ENCODE measurements at regions not wholly inside any gene's neighbourhood (a gene's known extent, or its start where the extent isn't known, plus 50 kb on each side); places are given as distances from the start of the nearest gene placed in this dataset.
"Not testable (repeated sequence)": the region's sequence is repeated elsewhere in the genome, so short reads cannot be mapped to it uniquely, and the experiment has no call there.

GRCh38 chr3:67941433-67942030 is 287.1 kb upstream of the SUCLG2 start:
- Histone ChIP-seq H3K27ac (ENCODE audit: low read depth, low read length, severe bottlenecking) (no peak overlapping the region), H3K9me3 (ENCODE audit: control insufficient read depth, low read length) (no peaks in the 10 kb centered on the region), H3K4me3 (ENCODE audit: extremely low read depth, insufficient read depth, low read length, poor library complexity, severe bottlenecking) (no peak overlapping the region), H3K36me3 (ENCODE audit: control insufficient read depth, insufficient read depth, low read length) (no peaks in the 10 kb centered on the region), H3K4me1 (ENCODE audit: control insufficient read depth, insufficient read depth, low read length, poor library complexity, severe bottlenecking) (no peaks in the 10 kb centered on the region)
- WGBS, 2 experiments (ENCODE audit: insufficient coverage in 2 of 2): 96% methylated on average over 2 of the region's 3 CpGs; no CpG with 5 or more reads in 1 of the 2 experiments

DNA sequence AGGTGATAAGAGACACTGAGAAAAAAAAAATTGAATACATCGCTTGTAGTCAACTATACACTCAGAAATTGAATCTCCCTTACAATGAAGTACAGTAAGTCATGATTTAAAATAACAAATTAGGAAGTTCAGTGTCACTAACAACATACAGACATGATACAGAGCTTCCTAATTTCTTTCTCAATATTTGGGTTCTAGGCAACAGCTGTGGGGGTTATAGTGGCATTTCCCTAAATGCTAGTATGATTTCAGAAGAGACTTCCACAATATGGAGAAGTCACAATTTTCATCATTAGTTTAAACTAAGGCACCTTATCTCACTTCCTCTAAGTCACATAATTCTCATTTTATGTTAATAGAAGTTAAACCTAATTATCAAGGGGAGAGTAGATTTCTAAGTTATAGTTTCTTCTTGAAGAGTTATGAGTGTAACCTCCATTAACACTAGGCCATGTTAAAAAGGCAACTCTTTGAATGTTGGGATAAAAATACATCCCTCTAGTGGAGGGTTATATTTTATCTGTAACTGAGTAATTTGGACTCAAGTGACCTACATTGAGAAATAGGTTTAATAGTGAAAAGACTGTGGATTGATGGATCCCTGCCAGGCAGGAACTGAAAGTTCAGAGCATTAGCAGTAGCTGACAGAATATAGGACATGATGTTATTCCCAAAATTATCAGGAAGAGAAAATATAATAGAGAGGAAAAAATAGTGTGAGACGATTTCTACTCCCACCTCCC is 286.0 kb upstream of the SUCLG2 start:
- Histone ChIP-seq H3K4me1 (ENCODE audit: control insufficient read depth, insufficient read depth, low read length, poor library complexity, severe bottlenecking) (no peaks in the 10 kb centered on the region), H3K4me3 (ENCODE audit: extremely low read depth, insufficient read depth, low read length, poor library complexity, severe bottlenecking) (no peak overlapping the region), H3K36me3 (ENCODE audit: control insufficient read depth, insufficient read depth, low read length) (no peaks in the 10 kb centered on the region), H3K9me3 (ENCODE audit: control insufficient read depth, low read length) (peaks cover 2% of the 10 kb centered on the region), H3K27ac (ENCODE audit: low read depth, low read length, severe bottlenecking) (no peak overlapping the region)
- WGBS, 2 experiments (ENCODE audit: insufficient coverage in 2 of 2): 100% methylated on average over 1 of the region's 2 CpGs; no CpG with 5 or more reads in 1 of the 2 experiments

- WGBS, 2 experiments (ENCODE audit: insufficient coverage in 2 of 2): 83 to 91% methylated on average over 1 of the region's 1 CpG
- Histone ChIP-seq H3K4me1 (ENCODE audit: control insufficient read depth, insufficient read depth, low read length, poor library complexity, severe bottlenecking) (no peaks in the 10 kb centered on the region), H3K9me3 (ENCODE audit: control insufficient read depth, low read length) (peaks cover 5% of the 10 kb centered on the region), H3K27ac (ENCODE audit: low read depth, low read length, severe bottlenecking) (no peak overlapping the region), H3K36me3 (ENCODE audit: control insufficient read depth, insufficient read depth, low read length) (no peaks in the 10 kb centered on the region), H3K4me3 (ENCODE audit: extremely low read depth, insufficient read depth, low read length, poor library complexity, severe bottlenecking) (no peak overlapping the region)
Observed at GRCh38 chr3:67937498-67938118, 283.2 kb upstream of the SUCLG2 start.

DNA sequence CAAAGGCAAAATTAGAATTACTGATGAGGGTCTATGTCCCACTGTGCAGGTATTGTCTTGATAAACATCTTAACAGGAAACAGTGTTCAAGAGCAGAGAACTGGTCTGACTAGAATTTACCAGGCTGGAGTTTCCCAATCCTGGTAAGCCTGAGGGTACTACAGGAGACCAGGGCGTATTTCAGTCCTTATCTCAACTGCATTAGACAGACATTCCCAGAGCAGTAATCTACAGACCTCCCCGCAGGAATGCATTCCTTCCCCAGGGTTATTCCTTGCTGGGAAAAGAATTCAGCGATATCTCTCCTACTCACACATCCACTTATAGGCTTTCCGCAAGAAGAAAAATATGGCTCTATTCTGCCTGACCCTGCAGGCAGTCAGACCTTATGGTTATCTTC is 276.0 kb upstream of the SUCLG2 start:
- not testable (repeated sequence) for H3K4me1 ChIP-seq (ENCODE audit: control insufficient read depth, insufficient read depth, low read length, poor library complexity, severe bottlenecking); H3K4me3 ChIP-seq (ENCODE audit: extremely low read depth, insufficient read depth, low read length, poor library complexity, severe bottlenecking); H3K27ac ChIP-seq (ENCODE audit: low read depth, low read length, severe bottlenecking); H3K9me3 ChIP-seq (ENCODE audit: control insufficient read depth, low read length); H3K36me3 ChIP-seq (ENCODE audit: control insufficient read depth, insufficient read depth, low read length)
- WGBS, 2 experiments (ENCODE audit: insufficient coverage in 2 of 2): 83 to 100% methylated on average over 3 to 4 of the region's 4 CpGs

DNA sequence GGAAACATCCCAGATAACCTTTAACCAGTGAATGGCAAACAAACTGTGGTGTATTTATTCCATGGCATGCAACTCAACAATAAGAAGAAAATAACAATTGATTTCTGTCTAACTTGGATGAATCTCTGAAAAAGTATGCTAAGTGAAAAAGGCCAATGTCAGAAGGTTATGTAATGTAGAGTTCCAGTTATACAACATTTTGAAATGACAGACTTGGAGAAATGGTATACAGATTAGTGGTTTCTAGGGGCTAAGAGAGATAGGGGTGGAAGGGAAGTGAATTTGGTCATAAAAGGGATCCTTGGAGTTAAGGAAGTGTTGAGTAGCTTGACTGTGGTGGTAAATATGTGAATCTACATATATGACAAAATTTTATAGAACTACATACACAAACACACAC is 269.4 kb upstream of the SUCLG2 start:
- H3K36me3 ChIP-seq (ENCODE audit: control insufficient read depth, insufficient read depth, low read length): no peaks in the 10 kb centered on the region
- H3K4me1 ChIP-seq (ENCODE audit: control insufficient read depth, insufficient read depth, low read length, poor library complexity, severe bottlenecking): no peaks in the 10 kb centered on the region
- no peak overlapping the region for H3K4me3 ChIP-seq (ENCODE audit: extremely low read depth, insufficient read depth, low read length, poor library complexity, severe bottlenecking)
- H3K27ac ChIP-seq (ENCODE audit: low read depth, low read length, severe bottlenecking): no peak overlapping the region
- no peaks in the 10 kb centered on the region for H3K9me3 ChIP-seq (ENCODE audit: control insufficient read depth, low read length)

- Histone ChIP-seq H3K4me1 (ENCODE audit: control insufficient read depth, insufficient read depth, low read length, poor library complexity, severe bottlenecking) (no peaks in the 10 kb centered on the region), H3K27ac (ENCODE audit: low read depth, low read length, severe bottlenecking) (no peak overlapping the region), H3K36me3 (ENCODE audit: control insufficient read depth, insufficient read depth, low read length) (no peaks in the 10 kb centered on the region), H3K4me3 (ENCODE audit: extremely low read depth, insufficient read depth, low read length, poor library complexity, severe bottlenecking) (no peak overlapping the region), H3K9me3 (ENCODE audit: control insufficient read depth, low read length) (no peaks in the 10 kb centered on the region)
- WGBS, 2 experiments (ENCODE audit: insufficient coverage in 2 of 2): 85 to 87% methylated on average over 3 to 6 of the region's 7 CpGs
Observed at GRCh38 chr3:67920969-67921368, 266.6 kb upstream of the SUCLG2 start.

- WGBS, 2 experiments (ENCODE audit: insufficient coverage in 2 of 2): no CpG with 5 or more reads among the region's 1 CpG
- Histone ChIP-seq H3K27ac (ENCODE audit: low read depth, low read length, severe bottlenecking) (no peak overlapping the region), H3K9me3 (ENCODE audit: control insufficient read depth, low read length) (no peaks in the 10 kb centered on the region), H3K4me1 (ENCODE audit: control insufficient read depth, insufficient read depth, low read length, poor library complexity, severe bottlenecking) (no peaks in the 10 kb centered on the region), H3K4me3 (ENCODE audit: extremely low read depth, insufficient read depth, low read length, poor library complexity, severe bottlenecking) (no peak overlapping the region), H3K36me3 (ENCODE audit: control insufficient read depth, insufficient read depth, low read length) (no peaks in the 10 kb centered on the region)
Observed at GRCh38 chr3:67920311-67920710, 265.9 kb upstream of the SUCLG2 start.

- WGBS, 2 experiments (ENCODE audit: insufficient coverage in 2 of 2): 97 to 98% methylated on average over 5 of the region's 5 CpGs
- no peaks in the 10 kb centered on the region for H3K36me3 ChIP-seq (ENCODE audit: control insufficient read depth, insufficient read depth, low read length)
Observed at GRCh38 chr3:67916353-67916752, 261.9 kb upstream of the SUCLG2 start.

GRCh38 chr3:67907735-67908134 is 253.3 kb upstream of the SUCLG2 start:
- 100% methylated on average over 1 of the region's 1 CpG; no CpG with 5 or more reads in 1 of the 2 experiments for WGBS, 2 experiments (ENCODE audit: insufficient coverage in 2 of 2)
- H3K4me3 ChIP-seq (ENCODE audit: extremely low read depth, insufficient read depth, low read length, poor library complexity, severe bottlenecking): no peak overlapping the region
- H3K27ac ChIP-seq (ENCODE audit: low read depth, low read length, severe bottlenecking): no peak overlapping the region
- H3K9me3 ChIP-seq (ENCODE audit: control insufficient read depth, low read length): no peaks in the 10 kb centered on the region
- H3K4me1 ChIP-seq (ENCODE audit: control insufficient read depth, insufficient read depth, low read length, poor library complexity, severe bottlenecking): no peaks in the 10 kb centered on the region
- H3K36me3 ChIP-seq (ENCODE audit: control insufficient read depth, insufficient read depth, low read length): no peaks in the 10 kb centered on the region

More at GRCh38 chr3:67916353-67916752, 261.9 kb upstream of the SUCLG2 start:
- H3K4me1 ChIP-seq (ENCODE audit: control insufficient read depth, insufficient read depth, low read length, poor library complexity, severe bottlenecking): no peaks in the 10 kb centered on the region
- H3K27ac ChIP-seq (ENCODE audit: low read depth, low read length, severe bottlenecking): no peak overlapping the region
- H3K9me3 ChIP-seq (ENCODE audit: control insufficient read depth, low read length): no peaks in the 10 kb centered on the region
- H3K4me3 ChIP-seq (ENCODE audit: extremely low read depth, insufficient read depth, low read length, poor library complexity, severe bottlenecking): no peak overlapping the region

DNA sequence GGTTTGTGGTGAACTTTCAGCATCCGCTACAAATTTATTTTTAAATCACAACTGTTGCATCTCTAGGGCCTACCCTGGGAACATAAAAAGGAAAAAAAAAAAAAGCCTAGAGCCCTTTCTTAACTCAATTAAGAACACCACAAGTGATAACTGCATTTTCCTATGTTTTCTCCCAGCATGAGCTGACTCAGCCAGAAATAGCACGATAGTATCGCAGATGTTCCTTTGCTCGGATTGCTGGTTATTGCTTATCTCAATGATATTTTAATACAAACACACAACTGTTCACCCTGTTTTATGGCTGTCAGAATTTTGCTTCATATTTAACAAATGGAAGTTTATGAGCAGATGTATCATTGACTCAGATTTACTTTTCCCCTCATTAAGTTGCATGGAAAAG is 251.8 kb upstream of the SUCLG2 start:
- H3K4me3 ChIP-seq (ENCODE audit: extremely low read depth, insufficient read depth, low read length, poor library complexity, severe bottlenecking): no peak overlapping the region
- WGBS, 2 experiments (ENCODE audit: insufficient coverage in 2 of 2): 100% methylated on average over 2 of the region's 4 CpGs
- no peak overlapping the region for H3K27ac ChIP-seq (ENCODE audit: low read depth, low read length, severe bottlenecking)
- H3K36me3 ChIP-seq (ENCODE audit: control insufficient read depth, insufficient read depth, low read length): no peaks in the 10 kb centered on the region
- no peaks in the 10 kb centered on the region for H3K9me3 ChIP-seq (ENCODE audit: control insufficient read depth, low read length)
- no peaks in the 10 kb centered on the region for H3K4me1 ChIP-seq (ENCODE audit: control insufficient read depth, insufficient read depth, low read length, poor library complexity, severe bottlenecking)

DNA sequence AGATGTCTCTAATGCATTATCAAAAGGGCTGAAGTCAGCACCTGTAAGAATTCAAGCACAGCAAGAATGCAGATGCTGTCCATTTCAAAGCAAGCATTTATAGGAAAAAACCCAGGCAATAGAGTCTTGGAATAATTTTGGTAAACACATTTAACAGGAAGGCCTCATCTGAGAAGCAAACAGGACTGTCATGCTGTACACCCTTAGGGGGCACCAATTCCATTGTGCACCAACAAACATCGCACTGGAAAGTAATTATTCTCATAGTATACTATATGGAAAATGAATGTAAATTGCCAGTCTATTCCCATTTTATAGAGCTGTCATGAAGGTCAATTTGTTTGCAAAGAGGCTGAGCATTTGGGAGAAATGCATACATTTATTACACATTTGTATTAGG is 247.3 kb upstream of the SUCLG2 start:
- no peak overlapping the region for H3K4me3 ChIP-seq (ENCODE audit: extremely low read depth, insufficient read depth, low read length, poor library complexity, severe bottlenecking)
- no peaks in the 10 kb centered on the region for H3K4me1 ChIP-seq (ENCODE audit: control insufficient read depth, insufficient read depth, low read length, poor library complexity, severe bottlenecking)
- H3K27ac ChIP-seq (ENCODE audit: low read depth, low read length, severe bottlenecking): no peak overlapping the region
- no peaks in the 10 kb centered on the region for H3K9me3 ChIP-seq (ENCODE audit: control insufficient read depth, low read length)
- WGBS, 2 experiments (ENCODE audit: insufficient coverage in 2 of 2): no CpG with 5 or more reads among the region's 1 CpG
- H3K36me3 ChIP-seq (ENCODE audit: control insufficient read depth, insufficient read depth, low read length): no peaks in the 10 kb centered on the region
